SK-MEL-5 (cell line): ENCODE measurements at regions not wholly inside any gene's neighbourhood (a gene's known extent, or its start where the extent isn't known, plus 50 kb on each side); places are given as distances from the start of the nearest gene placed in this dataset.

ENCODE experiments used
- DNase-seq: peaks from one replicate; pipeline ENCODE4 v3.0.0-alpha.2; 2016; ENCODE audit warnings: low read depth, low spot score
- in situ Hi-C: cut with HindIII; loops from 2 replicates; pipeline ENCODE4 v1.10.0; 2016; ENCODE audit warnings: low sequenced_read_pairs, high pct_unique_total_duplicates, low pct_unique_long_range_greater_than_20kb
- small RNA-seq, 2 experiments: library from RNA; depleted of rRNA; stranded (forward); fragments of <200 nt; gene quantifications; one replicate each; pipeline ENCODE3, GENCODE V24; 2014

GRCh38 chr2:75798569-75798968, 87.9 kb upstream of the GCFC2 start:
- in situ Hi-C loops: no loop called here
- no peak for DNase-seq

GRCh38 chr2:75792996-75793395, 82.3 kb upstream of the GCFC2 start:
- in situ Hi-C loops: no loop called here
- DNase-seq: no peak

DNA sequence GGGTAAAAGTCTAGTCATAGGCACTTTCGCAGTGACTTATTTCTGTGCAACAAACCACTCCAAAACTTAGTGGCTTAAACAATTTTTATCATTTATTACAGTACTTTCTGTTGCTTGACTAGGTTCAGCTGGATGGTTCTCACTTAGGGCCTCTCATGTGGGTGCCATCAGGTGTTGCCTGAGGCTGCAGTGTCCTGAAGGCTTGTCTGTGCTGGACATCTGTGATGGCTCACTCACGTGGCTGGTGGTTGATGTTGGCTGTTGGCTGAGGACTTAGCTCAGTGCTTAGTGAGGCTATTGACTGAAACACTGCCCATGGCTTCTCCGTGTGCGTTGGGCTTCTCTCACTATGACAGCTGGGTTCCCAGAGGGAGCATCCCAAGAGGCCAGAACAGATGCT, 81.4 kb upstream of the GCFC2 start:
- in situ Hi-C loops: no loop called here
- no peak for DNase-seq

DNA sequence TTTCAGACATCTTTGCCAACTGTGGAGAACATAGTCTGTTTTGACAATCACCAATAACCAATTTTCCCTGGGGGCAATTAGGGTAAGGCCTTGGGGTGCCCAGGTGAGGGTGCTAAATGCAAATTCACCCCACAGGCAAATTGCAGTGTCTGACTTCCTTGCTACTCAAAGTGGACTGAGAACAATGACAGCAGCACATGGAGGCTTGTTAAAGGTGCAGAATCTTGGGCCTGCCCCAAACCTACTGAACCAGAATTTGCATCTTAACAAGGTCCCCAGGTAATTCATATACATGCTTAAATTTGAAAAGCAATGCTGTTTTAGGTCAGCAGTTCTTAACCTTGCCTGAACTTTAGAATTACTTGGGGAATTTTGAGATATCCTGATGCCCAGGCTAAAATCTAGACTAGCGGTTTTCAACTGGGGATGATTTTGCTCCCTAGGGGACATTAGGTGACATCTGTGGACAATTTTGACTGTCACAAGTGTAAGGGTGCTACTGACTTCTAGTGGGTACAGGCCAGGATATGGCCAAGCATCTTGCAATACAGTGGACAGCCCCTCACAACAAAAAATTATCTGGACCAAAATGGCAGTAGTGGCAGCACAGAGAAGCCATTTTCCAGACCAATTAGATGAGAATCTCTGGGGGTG, 80.2 kb upstream of the GCFC2 start:
- DNase-seq: no peak
- in situ Hi-C loops: no loop called here

DNA sequence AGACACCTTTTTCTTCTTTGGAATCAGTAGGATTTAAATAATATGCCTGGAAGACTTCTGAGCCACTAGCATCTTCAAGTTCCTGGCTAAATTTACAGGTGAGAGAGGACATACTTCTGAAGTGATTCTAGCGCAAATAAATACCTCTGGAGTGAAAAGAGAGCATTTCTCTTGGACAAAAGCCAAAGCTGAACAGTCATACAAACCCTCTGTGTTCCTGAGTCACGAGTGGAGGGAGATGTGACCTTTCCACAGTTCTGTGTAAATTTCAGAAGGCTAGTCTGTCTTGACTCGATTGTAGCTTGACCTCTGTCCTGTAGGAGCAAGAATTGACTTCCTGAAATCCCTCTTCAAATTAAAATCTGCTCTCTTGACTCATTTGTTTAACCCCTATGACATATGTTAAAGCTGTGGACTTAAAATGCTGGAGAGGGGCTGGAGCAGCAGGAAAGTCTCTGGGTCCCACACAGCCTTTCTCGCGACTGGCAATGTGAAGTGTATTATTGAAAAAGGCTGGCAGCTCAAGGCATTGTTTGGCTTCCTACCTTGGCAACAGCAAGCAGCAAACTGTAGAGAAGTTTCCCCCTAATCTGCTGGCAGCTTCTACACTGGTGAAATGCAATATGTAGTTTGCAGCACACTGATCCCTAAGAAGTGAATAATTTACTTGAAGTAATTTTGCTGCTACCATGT, 79.6 kb upstream of the GCFC2 start:
- DNase-seq: peak; percentile 49
- in situ Hi-C loops: no loop called here

DNA sequence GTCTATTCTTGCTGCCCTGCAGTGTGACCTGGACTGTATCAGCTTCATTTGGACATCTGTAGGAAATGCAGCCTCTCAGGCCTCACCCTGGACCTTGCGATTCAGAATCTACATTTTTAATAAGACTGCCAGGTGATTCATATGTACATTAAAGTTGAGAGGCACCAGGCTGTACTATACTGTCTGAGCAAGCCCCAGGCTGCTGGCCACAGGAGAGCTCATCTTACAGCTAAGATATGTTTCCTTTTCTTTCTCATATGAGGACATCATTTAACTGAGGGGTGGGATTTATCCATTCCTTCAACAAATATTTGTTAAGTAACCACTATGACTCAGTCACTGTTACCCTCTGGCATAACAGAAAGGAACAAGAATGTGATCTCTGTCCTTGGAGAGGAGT, 78.2 kb upstream of the GCFC2 start:
- no peak for DNase-seq
- in situ Hi-C loops: no loop called here

DNA sequence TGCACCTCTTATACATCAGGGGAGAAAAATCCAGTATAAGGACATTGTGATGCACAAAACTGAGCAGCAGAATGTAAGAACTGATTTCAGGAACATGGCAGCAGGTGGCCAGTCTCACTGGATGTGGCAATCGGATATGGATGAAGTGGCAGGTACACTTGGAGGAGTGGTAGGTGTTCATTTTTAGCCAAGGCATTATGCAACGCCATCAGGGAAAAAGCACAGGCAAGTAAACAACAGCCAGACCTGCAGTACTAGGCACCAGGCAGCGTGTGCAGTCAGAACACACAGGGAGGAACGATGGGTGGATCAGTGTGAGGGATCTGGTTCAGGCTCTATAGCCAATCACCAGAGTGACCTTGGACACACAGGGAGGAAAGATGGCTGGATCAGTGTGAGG, 77.4 kb upstream of the GCFC2 start:
- no peak for DNase-seq
- in situ Hi-C loops: no loop called here

DNA sequence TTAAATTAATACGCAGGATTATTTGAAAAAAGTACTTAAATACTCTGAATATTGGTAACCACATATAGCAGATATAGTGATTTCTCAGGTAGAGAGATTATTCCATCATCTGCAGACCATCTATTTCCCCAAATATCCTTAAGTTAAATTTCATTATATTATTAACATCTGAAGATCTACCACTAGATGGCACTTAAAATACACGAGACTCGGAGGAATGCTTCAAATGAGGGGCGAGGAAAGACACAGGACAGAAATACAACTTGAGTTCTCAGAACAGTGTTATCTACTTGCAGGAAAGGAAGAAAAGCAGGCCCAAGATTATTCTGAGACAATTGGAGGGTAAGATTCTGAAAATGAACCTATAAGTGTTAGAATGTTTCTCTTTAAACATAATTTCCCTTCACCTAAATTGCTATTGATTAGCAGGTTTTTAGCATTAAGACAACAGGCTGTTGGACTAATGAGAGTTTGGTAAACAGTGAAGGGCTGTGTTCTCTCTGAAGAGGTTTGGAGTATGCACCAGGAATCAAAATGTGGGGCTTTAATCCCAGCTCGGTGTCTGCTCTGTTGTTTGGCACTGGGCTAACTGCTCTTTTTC, 76.9 kb upstream of the GCFC2 start:
- in situ Hi-C loops: no loop called here

GRCh38 chr2:75775311-75775823, 64.7 kb upstream of the GCFC2 start:
- no peak for DNase-seq
- in situ Hi-C loops: no loop called here

More for the DNA sequence above, 76.9 kb upstream of the GCFC2 start:
- DNase-seq: peak; percentile 72

GRCh38 chr2:75772908-75773630, 62.4 kb upstream of the GCFC2 start:
- DNase-seq: no peak
- in situ Hi-C loops: no loop called here

- DNase-seq: no peak
- in situ Hi-C loops: no loop called here
Measured at GRCh38 chr2:75765798-75766197, 55.1 kb upstream of the GCFC2 start.

DNA sequence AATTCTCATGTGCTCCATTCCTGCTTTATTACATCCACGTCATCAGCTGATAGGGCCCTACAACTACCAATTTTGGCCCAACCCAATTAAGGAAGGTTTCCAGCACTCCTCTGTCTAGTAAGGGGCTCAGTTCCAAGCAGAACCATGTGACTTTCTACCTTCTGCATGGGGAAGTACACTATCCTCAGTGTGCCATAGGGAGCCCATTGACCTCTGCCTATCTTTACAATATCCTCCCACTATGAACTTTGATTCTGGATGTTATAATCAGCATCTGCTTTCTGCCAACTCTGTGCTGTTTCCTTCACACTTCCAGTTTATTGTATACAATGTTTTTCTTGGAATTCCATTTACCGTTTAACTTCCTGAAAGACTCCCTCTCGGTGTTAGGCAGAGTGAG, 53.9 kb upstream of the GCFC2 start:
- no peak for DNase-seq
- in situ Hi-C loops: no loop called here

Small RNA genes in the stretch of these regions (small RNA-seq; reads per million reads assigned to genes)
- 0 reads per million in 2 experiments for gene RN7SKP164
